Fibroblast of lung (primary cell): ENCODE measurements at regions not wholly inside any gene's neighbourhood (a gene's known extent, or its start where the extent isn't known, plus 50 kb on each side); places are given as distances from the start of the nearest gene placed in this dataset.

Experiments used
- DNase-seq, 2 donors: peaks; one replicate each; pipeline versions ENCODE4 v3.0.0 to v3.0.0-alpha.2; 2010; ENCODE audit warnings: low read depth in 2 of 2
- H2AFZ ChIP-seq: 2 replicates; pipeline ENCODE4 v1.5.1; 2012; ENCODE audit warnings: low read length, control low read depth, inconsistent platforms
- H3K27ac ChIP-seq: 2 replicates; pipeline ENCODE4 v1.5.1; 2011; ENCODE audit warnings: low read length, control low read depth; ENCODE audit not compliant: insufficient read depth
- H3K27me3 ChIP-seq: 2 replicates; pipeline ENCODE4 v1.5.1; 2011; ENCODE audit warnings: mild to moderate bottlenecking, low read length; ENCODE audit not compliant: control insufficient read depth, insufficient read depth
- H3K36me3 ChIP-seq: 2 replicates; pipeline ENCODE4 v1.5.1; 2011; ENCODE audit warnings: low read length; ENCODE audit not compliant: control insufficient read depth, insufficient read depth
- H3K4me1 ChIP-seq: 2 replicates; pipeline ENCODE4 v1.5.1; 2011; ENCODE audit warnings: low read length; ENCODE audit not compliant: control insufficient read depth, insufficient read depth; ENCODE audit errors: extremely low read depth
- H3K4me2 ChIP-seq: 2 replicates; pipeline ENCODE4 v1.5.1; 2011; ENCODE audit warnings: low read length, control low read depth; ENCODE audit not compliant: insufficient read depth; ENCODE audit errors: extremely low read depth
- H3K4me3 ChIP-seq, 4 experiments: fragments of 200-600 bp in 1 of 4; sonication (generic) in 1 of 4; replicated peaks in 1 of 4; 2 replicates each; pipeline ENCODE4 v1.5.1; 2011 to 2016; ENCODE audit warnings: low read length in 4 of 4, low read depth in 3 of 4, mild to moderate bottlenecking in 3 of 4, control low read depth in 2 of 4, inconsistent platforms in 1 of 4, mixed read lengths in 1 of 4; ENCODE audit not compliant: insufficient read depth in 1 of 4; ENCODE audit errors: control extremely low read depth in 1 of 4
- H3K79me2 ChIP-seq: 2 replicates; pipeline ENCODE4 v1.5.1; 2012; ENCODE audit warnings: mild to moderate bottlenecking, low read length, inconsistent platforms; ENCODE audit not compliant: control insufficient read depth, insufficient read depth
- H3K9ac ChIP-seq: 2 replicates; pipeline ENCODE4 v1.5.1; 2011; ENCODE audit warnings: mild to moderate bottlenecking, low read length, control low read depth; ENCODE audit not compliant: insufficient read depth
- H3K9me3 ChIP-seq: 2 replicates; pipeline ENCODE4 v1.5.1; 2012; ENCODE audit warnings: low read depth, low read length; ENCODE audit not compliant: control insufficient read depth, insufficient read depth
- H4K20me1 ChIP-seq: 2 replicates; pipeline ENCODE4 v1.5.1; 2011; ENCODE audit warnings: low read length; ENCODE audit not compliant: control insufficient read depth, insufficient read depth; ENCODE audit errors: extremely low read depth
- CTCF ChIP-seq, 2 donors: IDR thresholded peaks in 1 of 2; conservative IDR thresholded peaks in 1 of 2; 1 replicate in 1 of 2; 2 replicates in 1 of 2; pipeline ENCODE4 v1.5.1; 2011 to 2012; ENCODE audit warnings: low read length in 2 of 2, control low read depth in 1 of 2, inconsistent platforms in 1 of 2, low read depth in 1 of 2, mild to moderate bottlenecking in 1 of 2
- EZH2 ChIP-seq: IDR thresholded peaks from 2 replicates; pipeline ENCODE4 v1.5.1; 2012; ENCODE audit warnings: low read length, control low read depth, mild to moderate bottlenecking; ENCODE audit errors: missing control alignments

GRCh38 chr1:199290186-199290585 is 651.3 kb downstream of the PTPRC start:
- H3K27ac ChIP-seq: no peak overlapping the region
- no peaks in the 10 kb centered on the region for H3K4me1 ChIP-seq
- H3K79me2 ChIP-seq: no peaks in the 10 kb centered on the region
- TF ChIP-seq CTCF (conservative IDR thresholded peaks at IDR 0.05 in 1 of 2, IDR thresholded peaks at IDR 0.05 in 1 of 2; ENCODE audit: low read depth in 1 of 2, low read length in 2 of 2): no peak
- no peak for TF ChIP-seq EZH2
- no peak overlapping the region for H2AFZ ChIP-seq
- H3K9me3 ChIP-seq: no peaks in the 10 kb centered on the region
- H4K20me1 ChIP-seq: no peaks in the 10 kb centered on the region
- no peaks in the 10 kb centered on the region for H3K27me3 ChIP-seq
- H3K4me3 ChIP-seq: no peak overlapping the region
- no peak overlapping the region for H3K9ac ChIP-seq
- no peaks in the 10 kb centered on the region for H3K36me3 ChIP-seq
- DNase-seq: no peak
- no peak overlapping the region for H3K4me2 ChIP-seq

- no peaks in the 10 kb centered on the region for H3K79me2 ChIP-seq
- no peaks in the 10 kb centered on the region for H3K36me3 ChIP-seq
- H3K4me1 ChIP-seq: no peaks in the 10 kb centered on the region
- H3K27ac ChIP-seq: no peak overlapping the region
- H3K9me3 ChIP-seq: no peaks in the 10 kb centered on the region
- no peak overlapping the region for H2AFZ ChIP-seq
- TF ChIP-seq EZH2 (no peak), CTCF (conservative IDR thresholded peaks at IDR 0.05 in 1 of 2, IDR thresholded peaks at IDR 0.05 in 1 of 2; ENCODE audit: low read depth in 1 of 2, low read length in 2 of 2) (no peak)
- no peak overlapping the region for H3K4me2 ChIP-seq
- H4K20me1 ChIP-seq: no peaks in the 10 kb centered on the region
- H3K9ac ChIP-seq: no peak overlapping the region
- no peaks in the 10 kb centered on the region for H3K27me3 ChIP-seq
- DNase-seq: peak in 1 of 2 donors; percentile 57
- H3K4me3 ChIP-seq: no peak overlapping the region
These were observed 652.3 kb downstream of the PTPRC start for GRCh38 chr1:199291022-199291740.

- H3K27ac ChIP-seq: no peak overlapping the region
- no peak overlapping the region for H2AFZ ChIP-seq
These were observed 654.1 kb downstream of the PTPRC start for GRCh38 chr1:199292896-199293295.

More at GRCh38 chr1:199292896-199293295, 654.1 kb downstream of the PTPRC start:
- H3K4me3 ChIP-seq: no peak overlapping the region
- H3K27me3 ChIP-seq: no peaks in the 10 kb centered on the region
- no peaks in the 10 kb centered on the region for H4K20me1 ChIP-seq
- TF ChIP-seq EZH2 (no peak), CTCF (conservative IDR thresholded peaks at IDR 0.05 in 1 of 2, IDR thresholded peaks at IDR 0.05 in 1 of 2; ENCODE audit: low read depth in 1 of 2, low read length in 2 of 2) (no peak)
- no peak overlapping the region for H3K4me2 ChIP-seq
- H3K79me2 ChIP-seq: no peaks in the 10 kb centered on the region
- H3K36me3 ChIP-seq: no peaks in the 10 kb centered on the region
- H3K4me1 ChIP-seq: no peaks in the 10 kb centered on the region
- no peaks in the 10 kb centered on the region for H3K9me3 ChIP-seq
- no peak overlapping the region for H3K9ac ChIP-seq
- DNase-seq: no peak
